ENCODE measurements at regions not wholly inside any gene's neighbourhood (a gene's known extent, or its start where the extent isn't known, plus 50 kb on each side); places are given as distances from the start of the nearest gene placed in this dataset.

- no peak for TF ChIP-seq CTCF (IDR thresholded peaks at IDR 0.05)
- no peak for TF ChIP-seq POLR2A (IDR thresholded peaks at IDR 0.05)
These were observed 123.6 kb upstream of the PPP1R26 start for GRCh38 chr9:135356021-135356420.

All from breast epithelium (tissue), 3 donors.